A549 (cell line): ENCODE measurements at regions not wholly inside any gene's neighbourhood (a gene's known extent, or its start where the extent isn't known, plus 50 kb on each side); places are given as distances from the start of the nearest gene placed in this dataset.

Experiments used
- ATAC-seq, 2 experiments: fragments of 200-7000 bp in 1 of 2; fragments of >200 bp in 1 of 2; cut with Nextera tagmentation in 1 of 2; cut with Tn5 transposase in 1 of 2; 3 replicates each; pipeline versions ENCODE4 v1.8.0 to v1.9.1; 2018 to 2020; ENCODE audit warnings: mild to moderate bottlenecking in 1 of 2, moderate library complexity in 1 of 2
- CTCF ChIA-PET: fragments of 300-600 bp; sonication (Branson Sonifier 250); formaldehyde crosslinking; extraction: SDS; loops from one replicate; lab custom pipeline; 2021; ENCODE audit warnings: antibody characterized with exemption, inconsistent platforms; lab: Yijun Ruan, JAX
- POLR2A ChIA-PET: fragments of 350-600 bp; formaldehyde crosslinking; extraction: SDS; loops from one replicate; lab custom pipeline; 2021; ENCODE audit warnings: antibody characterized with exemption, inconsistent platforms; lab: Yijun Ruan, JAX
- DNase-seq, 2 experiments: peaks; one replicate each; pipeline versions ENCODE4 v3.0.0 to v3.0.0-alpha.2; 2011 to 2016; ENCODE audit warnings: low read depth in 1 of 2, low spot score in 1 of 2
- FAIRE-seq: peaks from 2 replicates; lab custom pipeline; 2011; peaks lifted over from hg19 to GRCh38; lab: Jason Lieb, UNC
- H3K27ac ChIP-seq, 2 experiments: fragments of >200 bp; sonication (Bioruptor Twin); formaldehyde crosslinking; 3 replicates each; pipeline ENCODE4 v1.5.1; 2016 to 2017
- H3K4me1 ChIP-seq: fragments of >200 bp; sonication (Bioruptor Twin); formaldehyde crosslinking; 3 replicates; pipeline ENCODE4 v1.6.1; 2016
- H3K4me2 ChIP-seq: fragments of >200 bp; sonication (Bioruptor Twin); formaldehyde crosslinking; 3 replicates; pipeline ENCODE4 v1.6.1; 2016
- H3K4me3 ChIP-seq: fragments of >200 bp; sonication (Bioruptor Twin); formaldehyde crosslinking; 3 replicates; pipeline ENCODE4 v1.5.1; 2016
- H3K9me3 ChIP-seq: fragments of >200 bp; sonication (Bioruptor Twin); formaldehyde crosslinking; 3 replicates; pipeline ENCODE4 v1.6.1; 2016
- BHLHE40 ChIP-seq: IDR thresholded peaks from 2 replicates; pipeline ENCODE4 v1.6.1; 2012; ENCODE audit warnings: low read depth, low read length, inconsistent platforms
- CEBPB ChIP-seq, 2 experiments: fragments of >200 bp in 1 of 2; sonication (Bioruptor Twin) in 1 of 2; formaldehyde crosslinking in 1 of 2; IDR thresholded peaks; 2 replicates each; pipeline ENCODE4 v1.6.1; 2012 to 2016
- CHD2 ChIP-seq: fragments of 150-350 bp; IDR thresholded peaks from 2 replicates; pipeline ENCODE4 v1.6.1; 2014; ENCODE audit warnings: low read length; ENCODE audit not compliant: partially characterized antibody
- EHF ChIP-seq: fragments of 250-450 bp; sonication (Bioruptor Pico); IDR thresholded peaks from 2 replicates; pipeline ENCODE4 v1.5.0; 2020; ENCODE audit warnings: mild to moderate bottlenecking
- ESRRA ChIP-seq: fragments of 150-350 bp; IDR thresholded peaks from 2 replicates; pipeline ENCODE4 v1.6.1; 2014; ENCODE audit warnings: mild to moderate bottlenecking, low read length, borderline replicate concordance
- FOSB ChIP-seq: fragments of 250-450 bp; sonication (Bioruptor Pico); IDR thresholded peaks from 2 replicates; pipeline ENCODE4 v1.5.0; 2020; ENCODE audit warnings: mild to moderate bottlenecking, moderate library complexity
- GATA3 ChIP-seq: IDR thresholded peaks from 2 replicates; pipeline ENCODE4 v1.6.1; 2012; ENCODE audit warnings: borderline replicate concordance
- HDAC2 ChIP-seq: fragments of 200-600 bp; sonication (generic); IDR thresholded peaks from 2 replicates; pipeline ENCODE4 v1.6.1; 2016
- HOXA7 ChIP-seq: fragments of 250-450 bp; sonication (Bioruptor Pico); IDR thresholded peaks from 2 replicates; pipeline ENCODE4 v1.5.0; 2020; ENCODE audit warnings: mild to moderate bottlenecking, moderate library complexity
- JUN ChIP-seq, 2 experiments: fragments of >200 bp; sonication (Bioruptor Twin); formaldehyde crosslinking; IDR thresholded peaks; 2 replicates in 1 of 2; 3 replicates in 1 of 2; pipeline ENCODE4 v1.6.1; 2016 to 2017
- JUNB ChIP-seq: fragments of >200 bp; sonication (Bioruptor Twin); formaldehyde crosslinking; IDR thresholded peaks from 2 replicates; pipeline ENCODE4 v1.6.1; 2016
- KDM1A ChIP-seq: fragments of 200-600 bp; sonication (generic); IDR thresholded peaks from 2 replicates; pipeline ENCODE4 v1.6.1; 2016; ENCODE audit warnings: low read depth, mild to moderate bottlenecking
- MAZ ChIP-seq: fragments of 150-350 bp; IDR thresholded peaks from 2 replicates; pipeline ENCODE4 v1.6.1; 2014; ENCODE audit warnings: antibody characterized with exemption, low read depth, low read length, borderline replicate concordance
- NR3C1 ChIP-seq: fragments of >200 bp; sonication (Bioruptor Twin); formaldehyde crosslinking; IDR thresholded peaks from 3 replicates; pipeline ENCODE4 v1.6.1; 2017
- POLR2A ChIP-seq: IDR thresholded peaks from 2 replicates; pipeline ENCODE4 v1.6.1; 2012; ENCODE audit warnings: mild to moderate bottlenecking, low read length
- POLR2AphosphoS2 ChIP-seq: conservative IDR thresholded peaks from 2 replicates; pipeline ENCODE4 v1.6.1; 2012; ENCODE audit warnings: low read length, improper control_type of control experiment, inconsistent platforms
- SMC3 ChIP-seq: fragments of >200 bp; sonication (Bioruptor Twin); formaldehyde crosslinking; IDR thresholded peaks from 3 replicates; pipeline ENCODE4 v1.6.1; 2018; ENCODE audit warnings: inconsistent platforms
- SREBF2 ChIP-seq: fragments of 450-650 bp; IDR thresholded peaks from 2 replicates; pipeline ENCODE4 v1.6.1; 2014; ENCODE audit warnings: mild to moderate bottlenecking, moderate library complexity
- TFCP2L1 ChIP-seq: fragments of 250-450 bp; sonication (Bioruptor Pico); IDR thresholded peaks from 2 replicates; pipeline ENCODE4 v1.5.0; 2021; ENCODE audit warnings: mild to moderate bottlenecking
- ZC3H11A ChIP-seq: fragments of 450-650 bp; IDR thresholded peaks from 2 replicates; pipeline ENCODE4 v1.6.1; 2014; ENCODE audit warnings: antibody characterized with exemption, mild to moderate bottlenecking
- WGBS: methylation state at CpG from one replicate; pipeline ENCODE4 v1.1.6; 2017; ENCODE audit errors: missing lambda C conversion rate; 5-methylcytosine and 5-hydroxymethylcytosine counted together
- TF ChIP-seq, protein P1 (sequence below): IDR thresholded peaks from 2 replicates; pipeline ENCODE4 v1.6.1; 2012
- TF ChIP-seq, protein P2 (sequence below): fragments of 250-450 bp; sonication (Bioruptor Pico); IDR thresholded peaks from 2 replicates; pipeline ENCODE4 v1.5.0; 2020; ENCODE audit warnings: low read depth, mild to moderate bottlenecking, moderate library complexity
- TF ChIP-seq, protein P3 (sequence below): fragments of 150-350 bp; IDR thresholded peaks from 2 replicates; pipeline ENCODE4 v1.6.1; 2014; ENCODE audit warnings: low read depth, mild to moderate bottlenecking, low read length
- TF ChIP-seq, protein P4 (sequence below): fragments of >200 bp; sonication (Bioruptor Twin); formaldehyde crosslinking; IDR thresholded peaks from 3 replicates; pipeline ENCODE4 v1.5.1; 2016

DNA sequence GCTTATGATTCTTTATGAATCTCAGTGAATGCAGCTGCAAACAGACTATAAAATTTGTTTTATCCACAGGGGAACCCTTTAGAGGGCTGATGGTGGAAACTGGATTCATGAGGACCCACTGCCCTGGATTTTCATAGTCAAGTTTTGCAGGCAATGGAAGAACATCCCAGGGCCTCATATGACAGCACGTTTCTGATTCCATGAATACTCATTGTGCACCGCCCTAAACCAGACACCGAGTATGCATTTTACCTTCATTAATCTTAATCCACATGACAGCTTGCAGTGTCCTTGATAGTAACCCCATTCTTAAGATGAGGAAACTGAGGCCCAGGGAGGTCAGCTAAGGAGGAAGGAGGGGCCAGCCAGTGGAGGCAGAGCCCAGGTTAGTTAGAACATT is 270.4 kb downstream of the PREX1 start:
- TF ChIP-seq FOSB (CRISPR knock-in tag) = no peak
- no peak for TF ChIP-seq POLR2AphosphoS2
- TF ChIP-seq, protein P1, sequence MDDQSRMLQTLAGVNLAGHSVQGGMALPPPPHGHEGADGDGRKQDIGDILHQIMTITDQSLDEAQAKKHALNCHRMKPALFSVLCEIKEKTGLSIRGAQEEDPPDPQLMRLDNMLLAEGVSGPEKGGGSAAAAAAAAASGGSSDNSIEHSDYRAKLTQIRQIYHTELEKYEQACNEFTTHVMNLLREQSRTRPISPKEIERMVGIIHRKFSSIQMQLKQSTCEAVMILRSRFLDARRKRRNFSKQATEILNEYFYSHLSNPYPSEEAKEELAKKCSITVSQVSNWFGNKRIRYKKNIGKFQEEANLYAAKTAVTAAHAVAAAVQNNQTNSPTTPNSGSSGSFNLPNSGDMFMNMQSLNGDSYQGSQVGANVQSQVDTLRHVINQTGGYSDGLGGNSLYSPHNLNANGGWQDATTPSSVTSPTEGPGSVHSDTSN = no peak
- TF ChIP-seq, protein P2, sequence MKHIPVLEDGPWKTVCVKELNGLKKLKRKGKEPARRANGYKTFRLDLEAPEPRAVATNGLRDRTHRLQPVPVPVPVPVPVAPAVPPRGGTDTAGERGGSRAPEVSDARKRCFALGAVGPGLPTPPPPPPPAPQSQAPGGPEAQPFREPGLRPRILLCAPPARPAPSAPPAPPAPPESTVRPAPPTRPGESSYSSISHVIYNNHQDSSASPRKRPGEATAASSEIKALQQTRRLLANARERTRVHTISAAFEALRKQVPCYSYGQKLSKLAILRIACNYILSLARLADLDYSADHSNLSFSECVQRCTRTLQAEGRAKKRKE (CRISPR knock-in tag) = no peak
- no peak for TF ChIP-seq SREBF2
- no peak for TF ChIP-seq ESRRA
- TF ChIP-seq, protein P3, sequence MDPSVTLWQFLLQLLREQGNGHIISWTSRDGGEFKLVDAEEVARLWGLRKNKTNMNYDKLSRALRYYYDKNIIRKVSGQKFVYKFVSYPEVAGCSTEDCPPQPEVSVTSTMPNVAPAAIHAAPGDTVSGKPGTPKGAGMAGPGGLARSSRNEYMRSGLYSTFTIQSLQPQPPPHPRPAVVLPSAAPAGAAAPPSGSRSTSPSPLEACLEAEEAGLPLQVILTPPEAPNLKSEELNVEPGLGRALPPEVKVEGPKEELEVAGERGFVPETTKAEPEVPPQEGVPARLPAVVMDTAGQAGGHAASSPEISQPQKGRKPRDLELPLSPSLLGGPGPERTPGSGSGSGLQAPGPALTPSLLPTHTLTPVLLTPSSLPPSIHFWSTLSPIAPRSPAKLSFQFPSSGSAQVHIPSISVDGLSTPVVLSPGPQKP = no peak
- no peak for TF ChIP-seq GATA3
- TF ChIP-seq ZC3H11A = no peak
- no peak for TF ChIP-seq BHLHE40
- no peak for TF ChIP-seq POLR2A
- no peak for TF ChIP-seq MAZ
- no peak for TF ChIP-seq KDM1A
- ChIA-PET POLR2A (no interaction called here), CTCF (interaction anchor here (0.6 to 2.4 kb wide), 3 partner anchors 16 to 63 kb away, joined by 3 to 9 read pairs (median 4); no protein-coding TSS in a partner anchor)
- FAIRE-seq (no peak), ATAC-seq (no peak), DNase-seq (no peak)
- Histone ChIP-seq H3K27ac (no peak overlapping the region), H3K4me3 (no peak overlapping the region), H3K4me2 (no peak overlapping the region), H3K4me1 (no peaks in the 10 kb centered on the region), H3K9me3 (no peaks in the 10 kb centered on the region)
- WGBS = 62% methylated on average over 3 of the region's 3 CpGs

DNA sequence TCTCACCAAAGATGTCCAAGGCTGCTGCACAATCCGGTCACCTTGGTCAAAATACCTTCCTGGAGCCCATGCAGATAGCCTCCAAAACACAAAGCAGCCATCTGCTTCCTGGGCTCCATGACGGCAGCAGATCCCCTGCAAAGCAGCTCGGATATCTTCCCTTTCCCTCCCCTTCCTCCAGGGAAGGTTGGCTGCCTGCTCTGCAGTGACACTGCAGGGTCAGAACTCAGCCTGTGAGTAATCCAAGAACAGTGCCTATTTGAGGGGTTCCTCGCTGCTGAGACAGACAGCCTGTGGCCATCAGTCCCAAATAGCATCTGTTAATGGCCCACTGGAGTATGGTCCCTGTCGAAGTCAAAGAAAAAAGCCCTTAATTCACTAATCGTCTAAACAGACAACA is 270.8 kb downstream of the PREX1 start:
- Histone ChIP-seq H3K9me3 (no peaks in the 10 kb centered on the region), H3K27ac (no peak overlapping the region), H3K4me2 (no peak overlapping the region)
- FAIRE-seq (no peak), DNase-seq (no peak), ATAC-seq (no peak)
- POLR2A ChIA-PET = no interaction called here
- CTCF ChIA-PET = interaction anchor here (0.6 to 0.7 kb wide), 2 partner anchors 16 to 63 kb away, joined by 3 to 4 read pairs; no protein-coding TSS in a partner anchor
- whole genome bisulfite sequencing = 32% methylated on average over 6 of the region's 6 CpGs
- TF ChIP-seq CHD2 = no peak
- TF ChIP-seq GATA3 = no peak
- no peak for TF ChIP-seq CEBPB (IDR thresholded peaks at IDR 0.05)
- no peak for TF ChIP-seq NR3C1
- no peak for TF ChIP-seq POLR2A
- no peak for TF ChIP-seq HOXA7
- no peak for TF ChIP-seq FOSB (CRISPR knock-in tag)
- TF ChIP-seq, protein P4, sequence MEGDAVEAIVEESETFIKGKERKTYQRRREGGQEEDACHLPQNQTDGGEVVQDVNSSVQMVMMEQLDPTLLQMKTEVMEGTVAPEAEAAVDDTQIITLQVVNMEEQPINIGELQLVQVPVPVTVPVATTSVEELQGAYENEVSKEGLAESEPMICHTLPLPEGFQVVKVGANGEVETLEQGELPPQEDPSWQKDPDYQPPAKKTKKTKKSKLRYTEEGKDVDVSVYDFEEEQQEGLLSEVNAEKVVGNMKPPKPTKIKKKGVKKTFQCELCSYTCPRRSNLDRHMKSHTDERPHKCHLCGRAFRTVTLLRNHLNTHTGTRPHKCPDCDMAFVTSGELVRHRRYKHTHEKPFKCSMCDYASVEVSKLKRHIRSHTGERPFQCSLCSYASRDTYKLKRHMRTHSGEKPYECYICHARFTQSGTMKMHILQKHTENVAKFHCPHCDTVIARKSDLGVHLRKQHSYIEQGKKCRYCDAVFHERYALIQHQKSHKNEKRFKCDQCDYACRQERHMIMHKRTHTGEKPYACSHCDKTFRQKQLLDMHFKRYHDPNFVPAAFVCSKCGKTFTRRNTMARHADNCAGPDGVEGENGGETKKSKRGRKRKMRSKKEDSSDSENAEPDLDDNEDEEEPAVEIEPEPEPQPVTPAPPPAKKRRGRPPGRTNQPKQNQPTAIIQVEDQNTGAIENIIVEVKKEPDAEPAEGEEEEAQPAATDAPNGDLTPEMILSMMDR = no peak
- no peak for TF ChIP-seq BHLHE40
- no peak for TF ChIP-seq SMC3
- no peak for TF ChIP-seq JUNB
- TF ChIP-seq, all 56 proteins: peak for 0
- Histone ChIP-seq H3K4me3 (no peak overlapping the region), H3K4me1 (no peaks in the 10 kb centered on the region)

DNA sequence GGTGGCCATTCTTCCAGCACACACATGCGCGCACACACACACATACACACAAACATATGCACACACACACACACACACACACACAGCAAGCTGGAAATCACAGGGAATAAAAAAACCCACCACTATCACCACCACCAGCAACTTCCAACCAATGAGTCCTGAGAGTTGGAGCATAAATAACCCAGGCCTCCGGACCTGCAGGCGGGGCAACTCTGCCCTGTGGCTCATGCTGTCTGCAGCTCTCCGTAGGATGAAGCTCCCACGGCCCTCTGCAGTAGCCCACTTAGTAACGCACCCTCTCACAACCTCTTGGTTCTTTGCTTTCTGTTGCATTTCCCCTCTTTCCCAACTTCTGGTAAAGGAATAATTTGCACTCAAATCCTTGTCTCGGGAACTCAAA is 275.2 kb downstream of the PREX1 start:
- ATAC-seq (no peak), FAIRE-seq (no peak), DNase-seq (no peak)
- CTCF ChIA-PET = interaction anchor here (3.3 kb wide), 1 partner anchor 16 kb away, joined by 10 read pairs; no protein-coding TSS in a partner anchor
- TF ChIP-seq EHF = no peak
- TF ChIP-seq TFCP2L1 (CRISPR knock-in tag) = no peak
- TF ChIP-seq JUN (IDR thresholded peaks at IDR 0.05) = no peak
- no peak for TF ChIP-seq HDAC2
- no peak for TF ChIP-seq MAZ
- TF ChIP-seq, protein P3 = no peak
- POLR2A ChIA-PET = no interaction called here
- Histone ChIP-seq H3K9me3 (no peaks in the 10 kb centered on the region), H3K27ac (no peak overlapping the region), H3K4me2 (no peak overlapping the region), H3K4me3 (no peak overlapping the region), H3K4me1 (peaks cover 10% of the 10 kb centered on the region)
- WGBS = 72% methylated on average over 8 of the region's 8 CpGs
